ENCODE measurements at regions not wholly inside any gene's neighbourhood (a gene's known extent, or its start where the extent isn't known, plus 50 kb on each side); places are given as distances from the start of the nearest gene placed in this dataset.
"Not testable (repeated sequence)": the region's sequence is repeated elsewhere in the genome, so short reads cannot be mapped to it uniquely, and the experiment has no call there.

DNA sequence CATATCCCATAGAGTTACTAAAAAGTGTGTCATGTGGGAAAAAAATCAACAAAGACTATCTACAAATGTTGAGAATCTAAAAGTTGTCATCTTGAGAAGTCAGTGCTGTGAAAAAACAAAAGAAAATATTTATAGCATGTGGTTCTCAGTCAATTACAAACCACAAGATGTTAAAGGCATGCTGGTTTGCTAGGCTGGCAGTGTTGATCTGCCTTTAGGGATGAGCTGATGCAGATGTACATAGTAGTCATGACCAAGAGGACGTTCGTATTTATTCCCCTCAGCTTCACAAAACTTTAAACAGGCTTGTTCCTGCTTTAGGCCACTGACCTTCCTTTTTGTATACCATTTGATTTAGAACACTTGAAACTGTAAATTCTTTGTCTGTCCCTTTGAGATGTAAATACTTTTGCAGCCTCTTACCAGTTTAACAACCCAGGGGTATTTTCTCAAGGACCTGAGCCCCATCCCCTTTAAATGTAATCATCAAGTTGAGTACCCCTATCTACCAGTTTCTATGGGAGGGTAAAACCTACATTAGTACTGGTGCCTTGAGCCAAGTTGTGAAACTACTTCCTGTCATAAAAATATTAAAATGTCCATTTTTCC, 446.6 kb downstream of the KCNJ18 start:
- DNase-seq = no peak

GRCh38 chr17:22142091-22142490, 449.8 kb downstream of the KCNJ18 start:
- no peak for DNase-seq

DNA sequence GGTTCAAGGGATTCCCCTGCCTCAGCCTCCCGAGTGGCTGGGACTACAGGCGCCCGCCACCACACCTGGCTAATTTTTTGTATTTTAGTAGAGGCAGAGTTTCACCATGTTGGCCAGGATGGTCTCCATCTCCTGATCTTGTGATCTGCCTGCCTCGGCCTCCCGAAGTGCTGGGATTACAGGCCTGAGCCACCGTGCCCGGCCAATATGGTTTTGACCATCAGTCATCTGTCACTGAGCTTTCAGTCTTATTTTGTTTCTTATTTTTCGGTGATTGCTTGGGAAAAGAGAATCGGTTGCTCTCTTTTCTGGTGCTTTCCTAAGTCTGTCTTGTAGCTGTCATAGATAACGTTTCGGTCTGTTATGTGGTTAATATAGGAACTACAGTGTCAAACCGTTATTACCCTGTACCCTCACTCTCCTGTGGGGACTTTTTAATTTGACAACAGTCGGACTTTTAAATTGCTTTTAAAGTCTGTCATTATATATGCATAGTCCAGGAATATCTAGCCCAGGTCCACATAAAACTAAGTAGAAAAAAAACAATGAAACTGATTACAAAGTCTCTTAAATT, 453.4 kb downstream of the KCNJ18 start:
- DNase-seq = no peak

GRCh38 chr17:22158364-22158763, 466.0 kb downstream of the KCNJ18 start:
- DNase-seq = no peak

DNA sequence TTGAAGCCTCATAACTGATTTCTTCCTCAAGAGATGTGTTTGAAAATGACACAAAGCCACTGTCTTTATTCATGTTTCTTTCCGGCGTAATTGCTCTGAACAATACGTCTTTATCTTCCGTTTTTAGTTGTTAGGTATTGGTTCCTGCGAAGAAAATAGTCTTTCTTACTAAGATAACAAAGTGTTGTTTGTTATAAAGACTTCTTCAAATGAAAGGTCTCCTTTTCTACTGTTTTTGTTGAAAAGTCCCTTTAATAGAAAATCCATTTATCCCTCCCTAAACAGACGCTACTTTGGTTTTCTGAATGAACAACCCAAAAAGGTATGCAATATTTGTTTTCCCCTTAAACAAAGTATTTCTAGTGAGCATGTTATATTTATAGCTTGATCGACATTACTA, 469.1 kb downstream of the KCNJ18 start:
- no peak for DNase-seq

- DNase-seq = no peak
These were observed 479.3 kb downstream of the KCNJ18 start for GRCh38 chr17:22171631-22172030.

- DNase-seq = no peak
These were observed 500.8 kb downstream of the KCNJ18 start for GRCh38 chr17:22193113-22193512.

GRCh38 chr17:22200187-22200586, 507.9 kb downstream of the KCNJ18 start:
- not testable (repeated sequence) for DNase-seq

DNA sequence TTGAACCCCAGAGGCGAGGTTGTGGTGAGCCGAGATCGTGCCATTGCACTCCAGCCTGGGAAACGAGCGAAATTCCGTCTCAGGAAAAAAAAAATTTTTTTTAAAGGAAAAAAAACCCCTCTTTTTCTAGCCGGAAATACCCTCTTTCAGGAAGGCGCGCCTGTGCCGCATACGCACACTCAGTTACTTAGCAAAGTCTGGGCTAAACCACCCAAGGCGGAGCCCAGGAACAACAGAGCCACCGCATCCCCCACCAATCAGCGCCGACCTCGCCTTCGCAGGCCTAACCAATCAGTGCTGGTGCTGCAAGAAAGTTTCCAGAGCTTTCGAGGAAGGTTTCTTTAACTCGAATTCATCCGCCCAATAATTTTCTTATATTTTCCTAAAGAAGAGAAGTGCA, 510.4 kb downstream of the KCNJ18 start:
- no peak for DNase-seq

DNA sequence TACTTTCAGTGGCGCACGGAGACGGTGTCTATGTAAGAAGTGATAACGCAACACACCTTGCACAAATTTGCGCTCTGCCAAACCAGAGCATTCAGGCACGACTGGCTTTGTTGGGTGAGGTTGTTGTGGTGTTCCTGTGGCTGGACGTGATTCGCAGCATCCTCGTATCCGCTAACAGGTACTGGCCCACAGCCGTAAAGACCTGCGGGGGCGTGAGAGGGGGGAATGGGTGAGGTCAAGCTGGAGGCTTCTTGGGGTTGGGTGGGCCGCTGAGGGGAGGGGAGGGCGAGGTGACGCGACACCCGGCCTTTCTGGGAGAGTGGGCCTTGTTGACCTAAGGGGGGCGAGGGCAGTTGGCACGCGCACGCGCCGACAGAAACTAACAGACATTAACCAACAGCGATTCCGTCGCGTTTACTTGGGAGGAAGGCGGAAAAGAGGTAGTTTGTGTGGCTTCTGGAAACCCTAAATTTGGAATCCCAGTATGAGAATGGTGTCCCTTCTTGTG, 510.9 kb downstream of the KCNJ18 start:
- no peak for DNase-seq

DNA sequence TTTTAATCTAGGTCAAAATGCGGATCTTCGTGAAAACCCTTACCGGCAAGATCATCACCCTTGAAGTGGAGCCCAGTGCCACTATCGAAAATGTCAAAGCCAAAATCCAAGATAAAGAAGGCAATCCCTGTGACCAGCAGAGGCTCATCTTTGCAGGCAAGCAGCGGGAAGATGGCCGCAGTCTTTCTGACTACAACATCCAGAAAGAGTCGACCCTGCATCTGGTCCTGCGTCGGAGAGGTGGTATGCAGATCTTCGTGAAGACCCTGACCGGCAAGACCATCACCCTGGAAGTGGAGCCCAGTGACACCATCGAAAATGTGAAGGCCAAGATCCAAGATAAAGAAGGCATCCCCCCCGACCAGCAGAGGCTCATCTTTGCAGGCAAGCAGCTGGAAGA, 511.8 kb downstream of the KCNJ18 start:
- DNase-seq = not testable (repeated sequence)

GRCh38 chr17:22210212-22210611, 517.9 kb downstream of the KCNJ18 start:
- not testable (repeated sequence) for DNase-seq

DNA sequence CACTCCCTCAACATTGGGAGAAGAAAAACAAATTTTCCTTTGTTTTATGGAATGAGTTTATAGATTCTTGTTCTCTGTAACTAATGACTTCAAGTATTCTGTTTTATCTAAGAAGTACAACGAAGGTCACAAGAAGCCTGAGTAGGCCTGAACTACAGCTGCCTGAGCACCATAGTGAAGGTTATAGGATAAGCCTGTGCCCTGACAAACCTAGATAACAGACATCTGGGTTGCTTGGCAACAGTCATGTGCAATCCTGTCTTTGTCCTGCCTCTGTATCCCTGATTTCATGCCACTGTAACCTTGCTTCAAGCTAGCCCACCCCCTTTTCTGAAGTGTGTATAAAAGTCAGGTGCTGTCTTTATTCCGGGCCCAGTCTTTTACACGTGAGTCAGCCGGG, 520.8 kb downstream of the KCNJ18 start:
- not testable (repeated sequence) for DNase-seq

- no peak for DNase-seq
These were observed 524.8 kb downstream of the KCNJ18 start for GRCh38 chr17:22217135-22217534.

- DNase-seq = no peak
These were observed 529.0 kb downstream of the KCNJ18 start for GRCh38 chr17:22221344-22221743.

DNA sequence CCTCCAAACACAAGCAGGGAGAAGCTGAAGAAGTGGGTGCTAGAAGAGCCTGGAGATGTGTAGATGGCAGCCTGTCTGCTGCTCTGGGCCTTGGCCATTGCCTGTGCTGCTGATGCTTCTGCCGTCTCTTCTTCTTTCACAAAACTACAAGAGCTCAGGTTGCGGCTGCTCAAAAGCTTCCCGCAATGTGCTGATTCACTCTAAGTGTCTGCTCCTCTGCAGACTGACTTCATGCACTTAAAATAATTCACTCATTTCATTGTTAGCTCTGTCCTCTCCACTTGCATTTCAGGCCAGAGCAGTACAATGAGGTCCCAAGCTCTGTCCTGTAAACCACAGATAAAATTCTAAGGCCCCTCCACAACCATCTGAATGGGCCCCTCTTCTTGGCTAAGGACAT, 534.2 kb downstream of the KCNJ18 start:
- DNase-seq = not testable (repeated sequence)

DNA sequence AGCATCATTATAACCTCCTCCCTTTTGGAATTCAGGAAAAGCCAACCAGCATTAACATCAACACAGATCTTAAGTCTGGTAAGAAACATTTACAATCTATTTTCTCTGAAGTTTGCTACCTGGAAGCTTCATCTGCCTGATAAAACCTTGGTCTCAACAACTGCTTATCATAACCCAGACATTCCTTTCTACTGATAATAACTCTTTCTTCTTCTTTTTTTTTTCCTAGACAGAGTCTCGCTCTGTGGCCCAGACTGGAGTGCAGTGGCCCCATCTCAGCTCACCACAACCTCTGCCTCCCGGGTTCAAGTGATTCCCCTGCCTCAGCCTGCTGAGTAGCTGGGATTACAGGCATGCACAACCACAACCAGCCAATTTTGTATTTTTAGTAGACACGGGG, 534.6 kb downstream of the KCNJ18 start:
- DNase-seq = not testable (repeated sequence)

- DNase-seq = not testable (repeated sequence)
These were observed 535.6 kb downstream of the KCNJ18 start for GRCh38 chr17:22227699-22228553.

- not testable (repeated sequence) for DNase-seq
These were observed 537.5 kb downstream of the KCNJ18 start for GRCh38 chr17:22229821-22230220.

GRCh38 chr17:22233382-22233781, 541.1 kb downstream of the KCNJ18 start:
- DNase-seq = no peak

DNA sequence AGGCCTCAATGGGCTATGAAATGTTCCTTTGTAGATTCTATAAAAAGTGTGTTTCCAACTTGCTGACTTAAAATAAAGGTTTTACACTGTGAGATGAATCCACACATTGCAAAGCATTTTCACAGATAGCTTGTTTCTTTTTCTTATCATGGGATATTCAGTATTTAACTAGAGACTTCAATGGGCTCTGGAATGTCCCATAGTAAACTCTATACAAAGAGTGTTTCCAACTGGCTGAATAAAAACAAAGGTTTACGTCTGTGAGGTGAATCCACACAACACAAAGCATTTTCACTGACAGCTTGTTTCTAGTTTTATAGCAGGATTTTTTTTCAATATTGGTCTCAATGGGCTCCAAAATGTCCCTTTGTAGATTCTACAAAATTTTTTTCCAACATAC, 550.1 kb downstream of the KCNJ18 start:
- no peak for DNase-seq

GRCh38 chr17:22251498-22251897, 559.2 kb downstream of the KCNJ18 start:
- no peak for DNase-seq

DNA sequence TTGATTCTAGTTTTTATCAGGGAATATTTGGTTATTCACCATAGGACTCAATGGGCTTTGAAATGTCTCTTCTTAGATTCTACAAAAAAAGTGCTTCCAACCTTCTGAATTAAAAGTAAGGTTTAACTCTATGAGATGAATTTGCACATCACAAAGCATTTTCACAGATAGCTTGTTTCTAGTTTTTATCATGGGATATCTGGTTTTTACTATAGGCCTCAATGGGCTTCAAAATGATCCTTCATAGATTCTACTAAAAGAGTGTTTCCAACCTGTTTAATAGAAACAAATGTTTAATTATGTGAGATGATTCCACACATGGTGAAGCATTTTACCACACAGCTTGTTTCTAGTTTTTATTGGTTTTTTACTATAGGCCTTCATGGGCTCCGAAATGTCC, 560.7 kb downstream of the KCNJ18 start:
- no peak for DNase-seq

DNA sequence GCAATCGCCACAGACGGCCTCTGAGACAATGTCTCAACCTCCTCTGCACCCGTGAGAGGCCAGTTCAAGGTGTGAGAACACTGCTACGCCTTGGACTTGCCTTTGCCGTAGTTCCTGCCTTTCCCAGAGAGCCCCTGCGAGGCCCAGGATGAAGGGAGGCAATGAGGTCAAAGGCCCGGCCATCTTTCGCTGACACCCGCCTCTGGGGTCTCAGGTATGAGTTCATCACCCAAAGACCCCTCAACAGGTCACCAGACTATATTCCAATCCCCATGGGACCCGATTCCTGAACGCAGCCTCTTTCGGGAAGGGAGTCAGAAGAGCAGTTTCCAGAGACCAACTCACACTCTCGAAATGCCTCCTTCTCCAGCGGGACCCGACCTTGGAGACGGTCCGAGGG, 573.5 kb downstream of the KCNJ18 start:
- DNase-seq = no peak

Data from suppressor macrophage treated with lipopolysaccharide for 1 hour (primary cell).